GM08714 (cell line): ENCODE measurements at regions not wholly inside any gene's neighbourhood (a gene's known extent, or its start where the extent isn't known, plus 50 kb on each side); places are given as distances from the start of the nearest gene placed in this dataset.

Source experiments
- H3K4me3 ChIP-seq: fragments of 200-500 bp; sonication (Bioruptor generic); 2 replicates; pipeline ENCODE4 v1.5.1; 2014; ENCODE audit warnings: mild to moderate bottlenecking, low read length, inconsistent platforms
- ZNF274 ChIP-seq: IDR thresholded peaks from 2 replicates; pipeline ENCODE4 v1.6.1; 2012; ENCODE audit warnings: mild to moderate bottlenecking, low read depth, low read length

DNA sequence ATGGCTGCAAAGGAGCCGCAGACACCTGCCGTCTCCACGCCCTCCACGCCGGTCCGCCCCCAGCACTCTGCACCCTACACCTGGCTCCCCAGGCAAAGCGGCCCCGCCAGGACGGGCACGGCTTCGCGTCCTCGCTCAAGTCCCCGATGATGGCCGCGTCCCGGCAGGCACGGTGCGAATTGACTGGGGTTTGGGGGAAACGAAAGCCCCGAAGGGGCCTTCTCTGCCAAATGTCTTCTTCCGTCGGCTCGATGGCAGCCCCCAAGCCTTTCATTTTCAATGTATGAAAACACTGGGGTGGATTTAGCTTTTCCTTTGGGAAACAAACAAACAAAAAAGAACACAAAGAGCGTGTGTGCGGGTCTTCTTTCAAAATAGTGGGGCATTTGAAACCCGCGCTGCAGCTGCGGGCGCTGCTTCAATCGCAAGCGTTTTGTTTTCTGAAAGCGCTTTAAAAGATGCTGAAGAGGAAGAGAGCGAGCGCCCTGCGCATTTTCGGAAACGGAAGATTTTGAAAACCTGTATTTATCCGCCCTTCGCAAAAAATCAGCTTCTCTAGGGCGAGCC lies 160.0 kb downstream of the RMI1 start:
- no peak for TF ChIP-seq ZNF274
- H3K4me3 ChIP-seq: peak overlapping the region; percentile 49; the same call in 1 of the 2 replicates

DNA sequence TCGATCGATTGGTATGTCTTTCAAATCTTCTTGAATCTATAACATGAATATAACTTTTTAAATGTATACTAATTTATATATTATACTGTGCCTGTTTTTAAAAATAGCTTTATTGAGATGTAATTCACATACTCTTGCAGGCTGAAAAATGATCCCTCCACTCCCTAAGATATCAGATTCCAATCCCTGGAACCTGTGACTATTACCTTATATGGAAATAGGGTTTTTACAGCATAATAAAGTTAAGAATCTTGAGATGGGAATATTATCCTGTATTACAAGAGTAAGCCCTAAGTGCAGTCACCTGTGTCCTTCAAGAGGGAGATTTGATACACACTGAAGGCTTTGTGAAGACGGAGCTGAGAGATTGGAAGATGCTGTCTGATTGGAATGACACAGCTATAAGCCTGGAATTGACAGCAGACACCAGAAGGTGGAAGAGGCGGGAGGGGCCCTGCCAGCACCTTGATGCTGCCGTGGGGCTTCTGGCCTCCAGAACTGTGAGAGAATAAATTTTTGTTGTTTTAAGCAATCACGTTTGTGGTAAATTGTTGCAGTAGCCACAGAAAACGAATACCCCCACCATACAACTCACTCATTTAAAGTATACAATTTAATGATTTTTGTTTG lies 161.3 kb downstream of the RMI1 start:
- no peak for TF ChIP-seq ZNF274
- no peak overlapping the region for H3K4me3 ChIP-seq

DNA sequence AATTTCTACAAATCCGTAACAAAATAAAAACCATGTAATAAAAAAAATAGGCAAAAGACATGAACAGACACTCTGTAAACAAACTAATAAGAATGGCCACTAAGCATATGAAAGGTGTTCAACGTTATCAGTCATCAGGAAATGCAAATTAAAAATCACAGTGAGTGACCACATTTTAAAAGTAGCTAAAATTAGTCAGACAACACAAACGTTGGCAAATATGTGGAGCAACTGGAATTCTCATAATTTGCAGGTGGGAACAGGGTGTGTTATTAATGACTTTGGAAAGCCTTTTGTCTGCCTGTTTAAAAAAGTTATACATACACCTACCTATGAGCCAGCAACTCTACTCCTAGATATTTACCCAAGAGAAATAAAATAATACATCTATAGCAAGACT lies 164.4 kb downstream of the RMI1 start:
- TF ChIP-seq ZNF274: no peak
- no peak overlapping the region for H3K4me3 ChIP-seq

DNA sequence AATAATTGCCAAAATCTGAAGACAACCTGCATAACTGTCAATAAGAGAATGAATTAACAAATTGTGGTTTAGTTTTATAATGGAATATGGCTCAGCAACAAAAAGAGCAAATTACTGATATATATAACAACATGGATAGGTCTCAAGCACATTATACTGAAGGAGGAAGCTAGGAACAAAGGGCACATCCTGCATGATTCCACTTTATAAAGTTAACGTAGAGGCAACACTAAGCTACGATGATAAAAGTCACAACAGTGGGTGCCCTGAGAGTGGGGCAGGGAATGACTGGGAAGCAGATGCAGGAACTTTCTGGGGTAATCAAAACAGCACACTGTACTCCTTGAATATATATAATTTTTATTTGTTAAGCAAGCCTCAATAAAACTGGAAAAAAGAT lies 165.2 kb downstream of the RMI1 start:
- no peak overlapping the region for H3K4me3 ChIP-seq
- TF ChIP-seq ZNF274: no peak

DNA sequence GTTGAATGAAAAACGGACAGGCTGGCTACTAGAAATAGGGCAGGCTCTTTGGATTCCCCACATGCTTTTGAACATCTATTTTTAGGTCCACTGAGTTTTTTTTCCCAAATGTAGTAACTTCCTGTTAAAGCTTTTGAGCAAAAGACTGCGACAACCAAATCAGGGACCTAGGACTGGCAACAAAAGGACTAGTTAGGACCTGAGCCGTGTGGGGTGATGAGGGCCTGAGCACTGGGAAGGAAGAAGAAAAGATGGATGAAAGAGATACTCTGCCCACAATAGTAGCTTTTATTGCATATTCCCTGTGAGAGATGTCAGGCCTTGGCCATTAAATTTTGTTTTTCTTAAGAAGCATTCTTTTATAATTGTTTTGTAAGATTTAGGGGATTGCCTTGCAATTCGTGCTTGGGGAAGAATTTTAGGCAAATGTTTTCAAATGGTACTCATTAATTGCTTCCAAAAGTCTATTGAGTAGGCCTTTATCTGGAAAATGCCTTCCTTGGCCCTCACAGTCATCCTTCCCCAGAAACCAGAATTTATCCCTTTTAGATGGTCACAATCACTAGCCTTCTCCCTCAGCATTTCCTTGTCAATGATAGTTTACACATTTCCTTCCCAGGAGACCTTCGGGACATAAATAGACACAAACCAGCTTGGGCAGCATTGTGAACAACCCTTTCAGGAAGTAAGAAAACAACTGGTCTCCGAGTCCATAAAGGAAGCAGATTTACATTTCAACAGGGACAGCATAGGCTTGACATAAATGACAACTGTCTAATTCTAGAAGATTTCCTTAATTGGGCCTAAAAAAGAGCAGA lies 166.5 kb downstream of the RMI1 start:
- no peak for TF ChIP-seq ZNF274
- no peak overlapping the region for H3K4me3 ChIP-seq

DNA sequence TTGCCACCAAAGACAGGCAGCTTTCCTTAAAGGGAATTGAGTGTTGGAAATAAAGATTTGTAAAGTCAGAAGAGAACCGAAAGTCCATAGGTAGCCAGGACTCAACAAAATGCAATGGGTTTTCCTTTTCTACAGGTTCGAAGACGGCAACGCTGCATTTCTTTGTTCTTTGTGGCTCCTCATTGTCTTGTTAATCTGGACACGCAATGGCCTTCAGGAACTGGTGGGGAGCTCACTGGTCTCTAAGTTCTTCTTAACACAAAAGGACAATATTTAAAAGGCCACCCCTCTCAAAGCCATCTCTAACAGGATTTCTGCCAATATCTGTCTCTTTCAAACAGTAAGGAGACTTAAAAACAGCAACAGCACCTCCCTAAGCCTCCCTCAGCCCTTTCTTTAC lies 170.6 kb downstream of the RMI1 start:
- no peak for TF ChIP-seq ZNF274
- no peak overlapping the region for H3K4me3 ChIP-seq

DNA sequence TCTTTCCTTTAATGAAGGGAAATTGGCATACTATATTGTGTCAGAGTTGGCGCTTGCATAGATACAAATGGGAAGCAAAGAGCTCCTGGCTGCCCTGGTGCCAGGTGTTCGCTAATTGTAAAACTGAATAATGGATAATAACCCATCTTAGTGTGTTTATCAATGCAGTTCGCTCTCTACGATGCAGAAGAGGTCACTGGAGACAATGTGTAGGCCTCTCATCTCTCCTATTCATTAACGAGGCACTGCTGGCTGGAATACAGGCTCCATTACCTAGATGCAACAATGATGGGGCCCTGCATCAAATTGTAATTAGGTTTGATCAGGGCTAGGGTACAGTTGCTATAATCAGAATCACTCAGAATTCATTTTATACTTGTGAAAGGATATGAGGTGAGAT lies 171.0 kb downstream of the RMI1 start:
- no peak for TF ChIP-seq ZNF274
- no peak overlapping the region for H3K4me3 ChIP-seq

DNA sequence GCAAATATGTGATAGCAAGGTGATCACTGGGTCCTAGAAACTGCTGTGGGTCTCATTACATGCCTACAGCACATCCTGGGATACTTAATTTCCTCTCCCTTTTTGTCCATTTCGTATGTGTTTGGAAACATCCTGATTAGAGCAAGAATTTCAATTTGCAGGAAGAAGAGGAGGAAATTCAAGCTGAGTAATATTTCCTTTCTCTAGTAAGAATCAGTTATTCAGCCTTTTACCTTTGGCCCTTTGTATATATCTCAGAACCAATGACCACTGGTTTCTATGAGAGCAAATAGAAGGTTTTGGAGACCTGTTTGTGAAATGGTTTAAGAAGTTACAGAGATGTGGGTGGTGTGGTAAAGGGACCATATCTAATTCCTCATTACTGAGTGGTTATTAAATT lies 171.6 kb downstream of the RMI1 start:
- TF ChIP-seq ZNF274: no peak
- H3K4me3 ChIP-seq: no peak overlapping the region

DNA sequence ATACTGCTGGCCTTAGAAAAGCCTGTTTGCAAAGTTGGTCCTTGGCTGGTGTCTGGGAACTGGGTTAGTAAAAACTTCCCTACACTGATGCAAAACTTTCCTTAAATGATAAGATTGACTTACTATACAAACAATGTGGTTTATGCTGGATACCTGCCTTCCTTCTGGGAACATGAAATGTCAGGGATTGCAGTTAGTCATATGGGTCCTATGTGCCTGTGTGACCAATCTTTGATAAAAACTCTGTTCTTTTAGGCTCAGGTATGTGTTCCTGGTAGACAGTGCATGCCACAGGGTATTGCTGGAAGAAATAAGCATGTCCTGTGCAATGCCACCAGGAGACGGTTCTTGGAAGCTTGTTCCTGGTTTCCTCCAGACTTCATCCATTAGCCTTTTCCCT lies 173.3 kb downstream of the RMI1 start:
- TF ChIP-seq ZNF274: no peak
- H3K4me3 ChIP-seq: no peak overlapping the region

DNA sequence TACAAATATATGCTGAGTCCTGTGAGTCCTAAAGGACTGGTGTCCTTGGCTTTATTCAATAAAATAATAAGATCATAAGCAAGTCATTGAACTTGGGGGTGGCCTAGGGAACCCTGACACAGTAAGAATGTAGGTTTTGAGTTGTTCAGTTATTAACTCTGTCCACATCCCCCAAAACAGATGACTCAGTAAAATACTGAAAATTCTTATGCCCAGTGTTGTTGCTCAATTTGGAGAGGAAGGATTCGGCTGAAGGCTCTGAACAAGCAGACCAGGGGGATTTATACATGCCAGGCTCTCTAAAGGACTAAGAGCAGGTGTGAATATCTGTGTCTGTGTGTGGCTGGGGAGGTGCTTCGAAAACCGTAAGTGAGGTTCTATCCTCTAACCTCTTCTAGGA lies 173.7 kb downstream of the RMI1 start:
- no peak overlapping the region for H3K4me3 ChIP-seq
- no peak for TF ChIP-seq ZNF274

DNA sequence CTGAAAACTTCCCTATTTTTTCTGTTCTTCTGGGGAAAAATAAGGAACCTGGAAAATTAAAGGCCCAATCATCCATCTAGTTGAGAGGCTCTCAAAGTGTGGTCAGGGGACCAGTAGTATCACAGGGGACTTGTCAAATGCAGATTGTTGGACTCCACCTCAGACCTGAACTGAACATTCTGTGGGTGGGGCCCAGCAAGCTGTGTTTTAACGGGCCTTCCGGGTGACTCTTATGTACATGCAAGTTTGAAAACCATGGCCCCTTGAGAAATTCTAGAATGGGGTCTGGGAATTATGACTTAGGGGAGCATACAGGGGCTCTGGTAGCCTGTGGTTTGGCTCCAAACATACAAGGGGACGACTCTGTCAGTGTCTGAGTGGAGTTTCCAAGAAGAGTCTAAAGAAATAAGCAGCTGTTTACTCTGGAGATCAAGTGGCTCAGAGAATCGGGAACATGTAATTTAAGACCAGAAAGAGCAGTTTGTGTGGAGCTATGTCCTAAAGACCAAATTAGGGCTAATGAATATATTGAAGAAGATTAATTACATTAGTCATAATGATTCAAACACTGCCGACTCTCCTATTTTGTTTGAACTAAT lies 177.4 kb downstream of the SLC28A3 start:
- H3K4me3 ChIP-seq: no peak overlapping the region
- TF ChIP-seq ZNF274: no peak

DNA sequence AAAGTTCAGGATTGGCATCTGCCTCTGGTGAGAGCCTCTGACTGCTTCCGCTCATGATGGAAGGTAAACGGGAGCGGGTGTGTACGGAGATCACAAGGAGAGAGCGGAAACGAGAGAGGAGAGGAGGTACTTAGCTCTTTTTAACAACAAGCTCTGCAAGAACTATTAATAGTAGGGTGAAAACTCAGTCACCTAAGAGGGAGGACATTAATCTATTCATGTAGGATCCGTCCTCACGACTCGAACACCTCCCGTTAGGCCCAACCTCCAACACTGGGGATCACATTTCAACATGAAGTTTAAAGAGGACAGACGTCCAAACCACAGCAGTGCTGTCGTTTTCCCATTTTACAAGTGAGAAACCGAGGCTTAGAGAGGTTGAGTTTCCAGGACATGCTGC lies 173.7 kb downstream of the SLC28A3 start:
- H3K4me3 ChIP-seq: no peak overlapping the region
- TF ChIP-seq ZNF274: no peak

DNA sequence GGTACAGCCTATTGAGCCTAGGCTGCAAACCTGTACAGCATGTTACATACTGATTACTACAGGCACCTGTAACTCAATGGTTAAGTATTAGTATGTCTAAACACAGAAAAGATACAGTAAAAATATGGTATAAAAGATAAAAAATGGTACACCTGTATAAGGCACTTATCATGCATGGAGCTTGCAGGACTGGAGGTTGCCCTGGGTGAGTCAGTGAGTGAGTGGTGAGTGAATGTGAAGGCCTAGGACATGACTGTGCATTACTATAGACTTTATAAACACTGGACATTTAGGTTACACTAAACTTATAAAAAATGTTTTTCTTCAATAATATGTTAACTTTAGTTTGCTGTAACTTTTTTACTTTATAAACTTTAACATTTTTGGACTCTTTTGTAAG lies 171.3 kb downstream of the SLC28A3 start:
- no peak for TF ChIP-seq ZNF274

DNA sequence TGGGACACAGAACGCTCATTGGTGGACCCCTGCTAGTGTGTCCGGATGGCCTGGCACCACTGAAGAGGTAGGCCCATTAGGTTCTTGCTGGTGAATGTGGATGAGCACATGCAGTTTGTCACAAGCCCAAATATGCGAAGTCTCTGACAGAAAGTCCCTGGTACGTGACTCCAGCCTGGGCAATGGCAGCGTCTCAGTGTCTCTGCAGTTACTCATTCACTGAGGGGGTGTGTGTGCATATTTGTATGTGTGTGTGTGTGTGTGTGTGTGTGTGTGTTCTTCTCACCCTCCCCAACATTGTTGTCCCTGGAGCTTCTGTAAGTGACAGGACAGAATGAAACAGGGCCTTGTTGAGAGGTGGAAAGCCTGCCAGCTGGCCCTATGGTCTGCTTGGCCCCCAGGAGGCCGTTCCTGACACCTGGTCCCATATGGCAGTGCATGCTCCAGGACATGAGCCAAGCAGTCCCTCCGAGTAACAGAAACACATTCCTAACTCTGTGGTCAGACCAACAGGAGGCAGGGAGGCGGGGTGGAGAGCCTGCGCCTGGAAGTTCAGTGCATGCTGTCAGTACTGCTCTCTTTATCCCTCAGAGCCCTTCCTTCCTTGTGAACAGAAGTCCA lies 169.9 kb downstream of the SLC28A3 start:
- no peak for TF ChIP-seq ZNF274
- no peak overlapping the region for H3K4me3 ChIP-seq

More for the DNA sequence above, 171.3 kb downstream of the SLC28A3 start:
- H3K4me3 ChIP-seq: no peak overlapping the region
